Esophagus muscularis mucosa (tissue), 4 donors: ENCODE measurements at regions not wholly inside any gene's neighbourhood (a gene's known extent, or its start where the extent isn't known, plus 50 kb on each side); places are given as distances from the start of the nearest gene placed in this dataset.

ENCODE experiments used
- DNase-seq: peaks from one replicate; pipeline ENCODE4 v3.0.0-alpha.2; 2017; ENCODE audit errors: extremely low spot score
- H3K27ac ChIP-seq, 4 donors: fragments of 200-600 bp; sonication (generic); replicated peaks in 1 of 4; 1 replicate in 3 of 4; 2 replicates in 1 of 4; pipeline ENCODE4 v1.5.1; 2016 to 2019; ENCODE audit warnings: mild to moderate bottlenecking in 1 of 4
- H3K27me3 ChIP-seq, 4 donors: fragments of 200-600 bp; sonication (generic); one replicate each; pipeline versions ENCODE4 v1.5.1 to v1.6.0; 2016 to 2019
- H3K36me3 ChIP-seq, 4 donors: fragments of 200-600 bp; sonication (generic); one replicate each; pipeline ENCODE4 v1.5.1; 2016 to 2019
- H3K4me1 ChIP-seq, 4 donors: fragments of 200-600 bp; sonication (generic); one replicate each; pipeline ENCODE4 v1.5.1; 2016 to 2019
- H3K4me3 ChIP-seq, 4 donors: fragments of 200-600 bp; sonication (generic); 1 replicate in 2 of 4; 2 replicates in 2 of 4; pipeline ENCODE4 v1.5.1; 2016 to 2019; ENCODE audit warnings: mild to moderate bottlenecking in 4 of 4, moderate library complexity in 1 of 4
- H3K9me3 ChIP-seq, 4 donors: fragments of 200-600 bp; sonication (generic); 1 replicate in 3 of 4; 2 replicates in 1 of 4; pipeline ENCODE4 v1.5.1; 2016 to 2019
- CTCF ChIP-seq, 3 experiments: fragments of 200-600 bp in 2 of 3; fragments of 450-650 bp in 1 of 3; sonication (generic) in 2 of 3; IDR thresholded peaks; one replicate each; pipeline ENCODE4 v1.5.1; 2017 to 2019; ENCODE audit warnings: antibody characterized with exemption in 3 of 3, mild to moderate bottlenecking in 2 of 3, moderate library complexity in 1 of 3
- EP300 ChIP-seq: sonication (generic); formaldehyde crosslinking; IDR thresholded peaks from one replicate; pipeline ENCODE4 v1.6.1; 2017; ENCODE audit warnings: antibody characterized with exemption
- POLR2A ChIP-seq: fragments of 450-650 bp; IDR thresholded peaks from one replicate; pipeline ENCODE4 v1.6.1; 2017; ENCODE audit warnings: antibody characterized with exemption, moderate library complexity, mild to moderate bottlenecking, low read depth
- POLR2AphosphoS5 ChIP-seq, 2 donors: sonication (generic); formaldehyde crosslinking; IDR thresholded peaks; one replicate each; pipeline ENCODE4 v1.6.1; 2017; ENCODE audit warnings: antibody characterized with exemption in 2 of 2
- WGBS: methylation state at CpG from one replicate; pipeline ENCODE4 v1.1.5; 2018; 5-methylcytosine and 5-hydroxymethylcytosine counted together
- intact Hi-C: fragments of 100-400 bp; cut with DNase I; formaldehyde crosslinking; loops from one replicate; pipeline ENCODE4 v1.15.1; 2023

- 90% methylated on average over 2 of the region's 2 CpGs for WGBS
- no peak for TF ChIP-seq CTCF (IDR thresholded peaks at IDR 0.05)
- TF ChIP-seq POLR2AphosphoS5 (IDR thresholded peaks at IDR 0.05) = no peak
- TF ChIP-seq EP300 = no peak
- no peak for TF ChIP-seq POLR2A
- intact Hi-C loops = no loop called here
- Histone ChIP-seq H3K36me3 (no peaks in the 10 kb centered on the region), H3K27ac (no peak overlapping the region), H3K4me1 (peaks cover 0 to 7% (median 3%) of the 10 kb centered on the region in 4 donors), H3K4me3 (no peak overlapping the region), H3K27me3 (no peaks in the 10 kb centered on the region), H3K9me3 (no peaks in the 10 kb centered on the region)
- no peak for DNase-seq
These were observed 102.2 kb upstream of the RAB3GAP2 start for GRCh38 chr1:220374449-220374848.

- intact Hi-C loops = no loop called here
- Histone ChIP-seq H3K9me3 (no peaks in the 10 kb centered on the region), H3K36me3 (no peaks in the 10 kb centered on the region), H3K4me1 (peaks cover 0 to 21% (median 3%) of the 10 kb centered on the region in 4 donors), H3K27ac (no peak overlapping the region), H3K4me3 (no peak overlapping the region), H3K27me3 (no peaks in the 10 kb centered on the region)
- DNase-seq = peak; percentile 78
- WGBS = 84% methylated on average over 7 of the region's 7 CpGs
- no peak for TF ChIP-seq POLR2A
- no peak for TF ChIP-seq CTCF (IDR thresholded peaks at IDR 0.05)
- no peak for TF ChIP-seq EP300
- no peak for TF ChIP-seq POLR2AphosphoS5 (IDR thresholded peaks at IDR 0.05)
These were observed 100.2 kb upstream of the RAB3GAP2 start for GRCh38 chr1:220372451-220372850.

GRCh38 chr1:220371324-220371723 lies 99.1 kb upstream of the RAB3GAP2 start:
- no peak overlapping the region for H3K4me3 ChIP-seq
- peak; percentile 79 for DNase-seq
- peaks cover 0 to 21% (median 3%) of the 10 kb centered on the region in 4 donors for H3K4me1 ChIP-seq
- no peaks in the 10 kb centered on the region for H3K27me3 ChIP-seq
- H3K9me3 ChIP-seq = peaks cover 0 to 6% (median 0%) of the 10 kb centered on the region in 4 donors
- TF ChIP-seq POLR2A (no peak), POLR2AphosphoS5 (IDR thresholded peaks at IDR 0.05) (no peak)
- H3K36me3 ChIP-seq = no peaks in the 10 kb centered on the region
- 89% methylated on average over 4 of the region's 4 CpGs for WGBS
- intact Hi-C loops = no loop called here
- no peak overlapping the region for H3K27ac ChIP-seq

- H3K27me3 ChIP-seq = no peaks in the 10 kb centered on the region
- DNase-seq = peak; percentile 37
- H3K4me1 ChIP-seq = peaks cover 0 to 21% (median 3%) of the 10 kb centered on the region in 4 donors
- peaks cover 0 to 6% (median 0%) of the 10 kb centered on the region in 4 donors for H3K9me3 ChIP-seq
- no peaks in the 10 kb centered on the region for H3K36me3 ChIP-seq
- H3K27ac ChIP-seq = no peak overlapping the region
- 69% methylated on average over 5 of the region's 5 CpGs for WGBS
- TF ChIP-seq POLR2AphosphoS5 (IDR thresholded peaks at IDR 0.05) = no peak
- no peak for TF ChIP-seq CTCF (IDR thresholded peaks at IDR 0.05)
- TF ChIP-seq POLR2A = no peak
- TF ChIP-seq EP300 = no peak
- intact Hi-C loops = no loop called here
- H3K4me3 ChIP-seq = no peak overlapping the region
These were observed 97.9 kb upstream of the RAB3GAP2 start for GRCh38 chr1:220370041-220370700.

GRCh38 chr1:220369511-220369910 lies 97.3 kb upstream of the RAB3GAP2 start:
- WGBS = 54% methylated on average over 3 of the region's 3 CpGs
- no peak for TF ChIP-seq EP300
- TF ChIP-seq CTCF (IDR thresholded peaks at IDR 0.05) = no peak
- no peak for TF ChIP-seq POLR2AphosphoS5 (IDR thresholded peaks at IDR 0.05)
- TF ChIP-seq POLR2A = no peak
- H3K27ac ChIP-seq = no peak overlapping the region

More at GRCh38 chr1:220369511-220369910, 97.3 kb upstream of the RAB3GAP2 start:
- Histone ChIP-seq H3K27me3 (no peaks in the 10 kb centered on the region), H3K9me3 (peaks cover 0 to 6% (median 0%) of the 10 kb centered on the region in 4 donors), H3K4me3 (no peak overlapping the region), H3K36me3 (no peaks in the 10 kb centered on the region), H3K4me1 (peaks cover 0 to 21% (median 3%) of the 10 kb centered on the region in 4 donors)
- intact Hi-C loops = no loop called here
- DNase-seq = no peak
